Fibroblast of pulmonary artery (primary cell): ENCODE measurements at regions not wholly inside any gene's neighbourhood (a gene's known extent, or its start where the extent isn't known, plus 50 kb on each side); places are given as distances from the start of the nearest gene placed in this dataset.
A peak's percentile ranks its signal among the peaks of the same experiment; 100 is the strongest.
"Not testable (repeated sequence)": the region's sequence is repeated elsewhere in the genome, so short reads cannot be mapped to it uniquely, and the experiment has no call there.

Source experiments
- DNase-seq: peaks from one replicate; pipeline ENCODE4 v3.0.0-alpha.2; 2010; ENCODE audit warnings: low read depth
- H3K4me3 ChIP-seq: replicated peaks from 2 replicates; pipeline ENCODE4 v1.5.1; 2011; ENCODE audit warnings: low read depth, mild to moderate bottlenecking, control low read depth, low read length, moderate library complexity
- TF ChIP-seq, protein P1 (sequence below): IDR thresholded peaks from 2 replicates; pipeline ENCODE4 v1.5.1; 2011; ENCODE audit warnings: mild to moderate bottlenecking, control low read depth, low read length, inconsistent platforms; ENCODE audit errors: missing control alignments

DNA sequence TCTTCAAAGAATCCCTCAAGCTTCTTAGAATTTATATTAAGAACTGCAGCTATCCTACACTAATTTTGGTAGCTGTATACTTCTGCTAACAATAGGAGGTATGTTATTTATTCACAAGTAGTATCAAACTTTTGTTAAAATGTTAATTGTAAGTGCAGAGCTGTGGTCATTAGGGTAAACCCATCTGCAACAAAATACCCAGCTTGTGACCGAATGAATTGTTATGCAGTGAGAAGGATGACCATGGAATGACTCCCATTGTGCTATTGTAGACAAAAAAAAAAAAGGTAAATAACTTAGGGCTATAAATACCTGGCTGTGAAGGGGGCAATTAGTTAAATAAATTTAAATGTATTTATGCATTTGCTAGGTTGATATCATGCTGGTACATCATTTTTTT, 186.1 kb downstream of the ADCYAP1 start:
- TF ChIP-seq, protein P1, sequence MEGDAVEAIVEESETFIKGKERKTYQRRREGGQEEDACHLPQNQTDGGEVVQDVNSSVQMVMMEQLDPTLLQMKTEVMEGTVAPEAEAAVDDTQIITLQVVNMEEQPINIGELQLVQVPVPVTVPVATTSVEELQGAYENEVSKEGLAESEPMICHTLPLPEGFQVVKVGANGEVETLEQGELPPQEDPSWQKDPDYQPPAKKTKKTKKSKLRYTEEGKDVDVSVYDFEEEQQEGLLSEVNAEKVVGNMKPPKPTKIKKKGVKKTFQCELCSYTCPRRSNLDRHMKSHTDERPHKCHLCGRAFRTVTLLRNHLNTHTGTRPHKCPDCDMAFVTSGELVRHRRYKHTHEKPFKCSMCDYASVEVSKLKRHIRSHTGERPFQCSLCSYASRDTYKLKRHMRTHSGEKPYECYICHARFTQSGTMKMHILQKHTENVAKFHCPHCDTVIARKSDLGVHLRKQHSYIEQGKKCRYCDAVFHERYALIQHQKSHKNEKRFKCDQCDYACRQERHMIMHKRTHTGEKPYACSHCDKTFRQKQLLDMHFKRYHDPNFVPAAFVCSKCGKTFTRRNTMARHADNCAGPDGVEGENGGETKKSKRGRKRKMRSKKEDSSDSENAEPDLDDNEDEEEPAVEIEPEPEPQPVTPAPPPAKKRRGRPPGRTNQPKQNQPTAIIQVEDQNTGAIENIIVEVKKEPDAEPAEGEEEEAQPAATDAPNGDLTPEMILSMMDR, result no peak

DNA sequence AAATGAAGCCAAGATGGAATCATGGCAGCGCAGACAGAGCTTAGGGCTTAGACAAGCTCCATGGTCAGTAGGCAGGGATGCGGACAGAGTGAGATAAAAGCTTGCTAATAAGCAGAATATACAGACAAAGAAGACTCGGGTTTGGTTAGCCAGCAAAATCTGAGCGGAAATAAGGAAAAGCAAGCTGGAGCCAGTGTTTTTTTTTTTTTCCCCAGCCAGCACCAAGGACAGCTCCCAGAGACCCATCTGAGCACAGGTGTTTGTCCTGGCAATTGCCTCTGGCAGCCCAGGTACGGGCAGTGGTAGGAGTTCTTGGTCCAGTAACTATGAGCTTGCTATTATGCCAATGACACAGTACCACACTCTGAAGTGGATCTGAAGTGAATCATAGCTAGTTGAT, 187.6 kb downstream of the ADCYAP1 start:
- no peak overlapping the region for H3K4me3 ChIP-seq
- TF ChIP-seq, protein P1, result no peak
- DNase-seq, result peak; percentile 3

More for the DNA sequence above, 186.1 kb downstream of the ADCYAP1 start:
- no peak for DNase-seq
- H3K4me3 ChIP-seq, result no peak overlapping the region

DNA sequence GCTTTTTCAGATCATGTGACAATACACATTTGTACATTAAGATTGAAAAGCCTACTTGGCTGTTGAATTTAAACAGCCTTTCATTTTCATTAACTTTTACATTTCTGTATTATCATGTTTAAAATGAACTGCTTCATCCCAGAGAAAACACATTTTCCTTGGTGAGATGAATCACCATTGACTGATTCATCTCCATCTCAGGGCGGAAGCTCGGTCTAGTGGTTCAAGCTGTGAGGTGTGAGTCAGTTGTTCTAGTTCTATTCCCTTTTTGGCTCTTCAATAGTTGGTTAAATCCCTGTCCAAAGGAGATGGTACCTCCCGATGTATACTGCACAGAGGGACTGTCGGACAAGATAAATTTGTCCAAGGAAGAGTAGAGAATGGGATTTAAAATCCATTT, 189.7 kb downstream of the ADCYAP1 start:
- DNase-seq, result peak; percentile 46
- TF ChIP-seq, protein P1, result no peak
- no peak overlapping the region for H3K4me3 ChIP-seq

DNA sequence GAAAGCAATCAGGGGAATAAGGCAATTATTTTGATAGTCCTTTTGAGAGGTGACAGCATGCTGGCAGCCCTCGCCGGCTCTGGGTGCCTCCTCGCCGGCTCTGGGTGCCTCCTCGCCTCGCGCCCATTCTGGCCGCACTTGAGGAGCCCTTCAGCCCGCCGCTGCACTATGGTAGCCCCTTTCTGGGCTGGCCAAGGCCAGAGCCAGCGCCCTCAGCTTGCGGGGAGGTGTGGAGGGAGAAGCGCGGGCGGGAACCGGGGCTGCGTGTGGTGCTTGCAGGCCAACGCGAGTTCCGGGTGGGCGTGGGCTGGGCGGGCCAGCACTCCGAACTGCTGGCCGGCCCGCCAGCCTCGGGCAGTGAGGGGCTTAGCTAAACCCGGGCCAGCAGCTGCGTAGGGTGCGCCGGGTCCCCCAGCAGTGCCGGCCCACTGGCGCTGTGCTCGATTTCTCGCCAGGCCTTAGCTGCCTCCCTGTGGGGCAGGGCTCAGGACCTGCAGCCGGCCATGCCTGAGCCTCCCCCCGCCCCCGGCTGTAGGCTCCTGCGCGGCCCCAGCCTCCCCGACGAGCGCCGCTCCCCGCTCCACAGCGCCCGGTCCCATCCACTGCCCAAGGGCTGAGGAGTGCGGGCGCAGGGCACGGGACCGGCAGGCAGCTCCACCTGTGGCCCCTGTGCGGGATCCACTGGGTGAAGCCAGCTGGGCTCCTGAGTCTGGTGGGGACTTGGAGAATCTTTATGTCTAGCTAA, 193.5 kb downstream of the ADCYAP1 start:
- not testable (repeated sequence) for H3K4me3 ChIP-seq, DNase-seq

DNA sequence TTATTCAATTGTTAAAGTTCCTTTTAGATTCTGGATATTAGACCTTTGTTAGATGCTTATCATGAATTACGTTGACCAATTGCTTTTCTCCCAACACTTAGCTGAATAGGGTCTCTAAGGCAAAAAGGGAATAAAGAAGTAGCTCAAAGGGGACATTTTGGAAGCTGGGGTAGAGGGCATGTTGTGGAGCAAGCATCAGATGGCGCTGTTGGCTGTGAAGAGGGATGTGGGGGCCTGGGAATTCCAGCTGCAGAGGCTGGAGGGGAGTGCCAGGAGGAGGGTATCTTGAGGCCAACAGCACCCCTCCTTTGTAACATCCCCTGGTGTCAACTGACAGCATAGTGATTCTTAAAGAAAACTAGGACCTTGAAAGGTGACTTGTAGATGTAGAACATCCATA, 198.2 kb downstream of the ADCYAP1 start:
- DNase-seq, result no peak
- no peak overlapping the region for H3K4me3 ChIP-seq
- TF ChIP-seq, protein P1, result no peak

DNA sequence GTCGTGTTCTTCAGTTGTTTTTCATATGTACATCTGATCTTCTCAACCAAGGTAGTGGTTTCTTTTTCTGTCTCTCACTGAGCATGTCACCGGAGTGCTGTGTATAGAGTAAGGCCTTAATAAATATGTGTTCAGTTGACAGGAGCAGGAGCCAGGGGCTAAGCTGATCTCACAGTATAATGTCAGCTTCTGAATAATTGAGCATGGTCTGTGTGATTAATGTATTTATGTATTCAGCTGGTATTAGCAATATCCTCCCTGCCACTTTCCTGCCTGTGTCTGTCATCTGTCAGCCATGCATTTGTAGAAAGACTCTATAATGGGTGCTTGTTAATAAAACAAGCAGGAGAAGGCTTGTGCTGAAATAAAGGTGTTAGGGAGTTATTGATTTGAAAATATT, 198.9 kb downstream of the ADCYAP1 start:
- H3K4me3 ChIP-seq, result no peak overlapping the region
- TF ChIP-seq, protein P1, result no peak
- no peak for DNase-seq

DNA sequence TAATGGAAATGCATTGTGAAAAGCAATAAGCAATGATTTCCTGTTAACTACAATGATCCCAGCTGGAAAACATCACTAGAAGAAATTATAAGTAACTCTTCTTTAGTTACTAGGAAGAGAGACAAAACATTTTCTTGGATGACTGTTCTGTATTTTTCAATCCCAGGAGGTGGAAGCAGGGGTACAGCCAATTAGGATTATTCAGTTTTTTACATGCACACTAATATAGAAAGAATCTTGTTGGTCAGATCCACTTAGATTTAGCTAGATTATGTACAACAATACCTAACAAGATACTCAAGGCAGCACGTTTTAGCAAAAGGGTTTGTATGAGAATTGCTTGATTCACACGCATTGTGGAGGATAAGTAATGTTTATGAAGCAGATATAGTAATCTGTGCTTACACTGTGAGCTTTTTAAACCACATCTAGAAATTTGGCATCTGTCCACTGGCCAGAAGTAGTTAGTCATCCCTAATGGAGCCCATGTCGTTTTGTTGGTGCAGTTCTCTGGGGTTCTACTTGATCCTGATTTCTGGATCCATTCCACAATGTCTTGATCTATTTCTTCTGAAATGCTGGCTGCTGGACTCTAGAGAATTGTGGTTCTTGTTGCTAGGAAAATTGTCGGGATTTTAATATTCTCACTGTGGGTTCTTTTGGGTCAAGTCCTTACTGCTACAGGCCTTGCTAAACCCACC, 199.7 kb downstream of the ADCYAP1 start:
- TF ChIP-seq, protein P1, result no peak
- peak; percentile 65 for DNase-seq
- H3K4me3 ChIP-seq, result no peak overlapping the region
